ENCODE measurements at regions not wholly inside any gene's neighbourhood (a gene's known extent, or its start where the extent isn't known, plus 50 kb on each side); places are given as distances from the start of the nearest gene placed in this dataset.

GRCh38 chr6:156110249-156110648 is 654.6 kb upstream of the NOX3 start:
- DNase-seq, result no peak

GRCh38 chr6:156109713-156110112 is 654.1 kb upstream of the NOX3 start:
- no peak for DNase-seq

GRCh38 chr6:156107624-156108101 is 652.0 kb upstream of the NOX3 start:
- DNase-seq, result no peak

DNA sequence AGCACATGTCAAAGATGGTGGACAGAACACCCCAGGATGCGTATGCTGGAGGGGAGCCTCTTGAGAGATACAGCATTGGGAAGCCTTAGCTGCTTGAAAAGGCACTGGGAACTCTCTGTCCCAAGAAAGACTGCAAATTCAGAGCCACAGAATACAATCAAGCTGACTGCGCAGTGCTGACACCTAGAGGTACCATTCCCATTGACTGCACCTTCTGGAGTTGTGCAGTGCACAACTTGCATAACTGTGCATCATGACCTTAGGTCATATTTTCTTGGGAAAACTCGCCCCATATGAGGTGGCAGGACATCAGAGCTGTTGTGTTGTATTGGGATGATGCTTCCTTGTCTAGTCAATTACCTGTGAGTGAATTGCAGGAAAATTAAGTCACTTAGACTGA is 646.5 kb upstream of the NOX3 start:
- DNase-seq, result no peak

GRCh38 chr6:156098839-156099238 is 643.2 kb upstream of the NOX3 start:
- DNase-seq, result no peak

- no peak for DNase-seq
These were observed 631.8 kb upstream of the NOX3 start for GRCh38 chr6:156087487-156087886.

GRCh38 chr6:156082012-156082411 is 626.4 kb upstream of the NOX3 start:
- no peak for DNase-seq

DNA sequence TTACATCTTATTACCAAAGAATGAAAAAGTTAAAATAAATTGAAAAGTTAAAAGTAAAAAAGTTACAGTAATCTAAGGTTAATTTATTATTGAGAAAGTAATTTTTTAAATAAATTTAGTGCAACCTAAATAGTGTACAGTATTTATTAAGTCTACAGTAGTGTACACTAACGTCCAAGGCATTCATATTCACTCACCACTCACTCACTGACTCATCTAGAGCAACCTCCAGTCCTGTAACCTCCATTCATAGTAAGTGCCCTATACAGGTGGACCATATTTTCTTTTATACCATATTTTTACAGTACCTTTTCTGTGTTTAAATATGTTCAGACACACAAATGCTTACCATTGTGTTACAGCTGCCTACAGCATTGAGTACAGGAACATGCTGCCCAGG is 624.7 kb upstream of the NOX3 start:
- DNase-seq, result no peak

DNA sequence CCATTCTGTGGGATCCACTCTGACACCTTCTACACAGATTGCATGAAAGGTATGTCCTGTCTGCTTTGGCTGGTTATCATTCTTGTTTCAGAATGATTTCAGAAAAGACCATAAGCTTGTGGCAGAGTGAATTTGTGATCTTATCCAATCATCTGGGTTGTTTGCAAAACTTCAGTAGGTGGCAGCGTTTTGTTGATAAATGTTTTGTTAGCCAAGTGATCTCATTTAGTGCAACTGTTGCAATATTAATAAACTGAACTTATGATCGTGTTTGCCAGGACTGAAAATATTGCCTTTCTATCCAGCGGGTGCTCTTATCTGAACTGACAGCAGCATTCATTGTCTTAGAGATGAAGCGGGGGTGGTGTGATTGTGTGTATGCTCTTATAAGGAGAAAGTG is 613.2 kb upstream of the NOX3 start:
- peak in 1 of 5 donors; percentile 23 for DNase-seq

GRCh38 chr6:156065849-156066248 is 610.2 kb upstream of the NOX3 start:
- no peak for DNase-seq

DNA sequence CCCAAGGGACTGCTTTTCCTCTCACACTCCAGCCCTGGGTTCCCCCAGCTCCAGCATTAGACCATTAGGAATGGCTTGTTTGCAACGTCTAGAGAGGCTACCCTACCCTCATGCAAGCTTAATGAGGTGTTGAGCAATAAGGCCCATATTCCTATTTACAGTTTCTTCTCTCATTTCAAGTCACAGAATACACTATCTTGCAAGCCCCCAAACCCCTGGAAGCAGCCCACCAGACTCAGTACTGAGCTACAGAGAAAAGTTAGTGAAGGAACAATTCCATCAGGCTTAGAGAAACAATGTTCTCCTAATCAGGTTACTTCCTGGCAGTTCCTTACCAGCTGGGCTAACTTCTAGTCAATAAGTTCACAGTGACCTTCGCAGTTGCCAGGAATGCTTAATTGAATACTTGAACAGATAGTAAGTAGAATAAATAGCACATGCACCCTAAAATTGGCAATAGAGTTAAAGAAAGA is 606.5 kb upstream of the NOX3 start:
- no peak for DNase-seq

- no peak for DNase-seq
These were observed 605.8 kb upstream of the NOX3 start for GRCh38 chr6:156061465-156061864.

DNA sequence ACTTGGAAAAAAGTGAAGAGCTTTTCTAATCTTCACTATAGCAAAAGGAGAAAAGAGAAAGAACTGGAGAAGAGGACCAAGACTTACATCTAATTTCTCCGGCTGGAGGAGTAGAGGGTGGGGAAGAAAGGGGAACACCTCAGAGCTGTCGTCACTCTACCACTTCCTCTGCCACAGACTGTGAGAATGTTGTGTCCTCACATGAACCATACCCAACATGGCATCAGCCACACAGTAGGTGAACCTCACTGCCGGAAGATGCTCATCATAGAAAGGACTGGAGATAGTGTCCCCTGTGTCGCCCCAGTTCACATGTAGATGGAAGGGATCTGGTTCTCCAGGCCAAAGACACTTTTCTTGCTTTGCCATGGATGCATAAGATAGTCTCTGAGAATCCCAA is 604.4 kb upstream of the NOX3 start:
- peak in 1 of 5 donors; percentile 4 for DNase-seq

- DNase-seq, result no peak
These were observed 602.7 kb upstream of the NOX3 start for GRCh38 chr6:156058356-156058755.

DNA sequence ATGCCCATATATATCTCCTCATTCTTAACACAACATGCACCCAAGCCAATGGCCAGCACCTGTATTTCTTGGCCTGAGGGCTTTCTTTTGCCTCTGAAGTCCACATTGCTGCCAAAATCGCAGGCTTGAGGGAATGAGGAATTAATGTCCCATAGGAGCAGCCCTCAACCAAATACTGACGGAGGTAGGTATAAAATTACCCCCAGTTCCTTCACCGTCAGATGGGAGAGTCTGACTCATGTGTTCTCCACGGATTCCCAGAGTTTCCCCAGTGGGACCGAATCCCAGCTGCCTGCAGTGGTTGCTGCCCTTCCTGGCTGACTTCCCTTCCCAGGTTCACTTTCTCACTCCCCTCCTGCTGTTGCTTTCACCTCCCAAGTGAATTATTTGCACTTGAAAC is 602.2 kb upstream of the NOX3 start:
- DNase-seq, result no peak

DNA sequence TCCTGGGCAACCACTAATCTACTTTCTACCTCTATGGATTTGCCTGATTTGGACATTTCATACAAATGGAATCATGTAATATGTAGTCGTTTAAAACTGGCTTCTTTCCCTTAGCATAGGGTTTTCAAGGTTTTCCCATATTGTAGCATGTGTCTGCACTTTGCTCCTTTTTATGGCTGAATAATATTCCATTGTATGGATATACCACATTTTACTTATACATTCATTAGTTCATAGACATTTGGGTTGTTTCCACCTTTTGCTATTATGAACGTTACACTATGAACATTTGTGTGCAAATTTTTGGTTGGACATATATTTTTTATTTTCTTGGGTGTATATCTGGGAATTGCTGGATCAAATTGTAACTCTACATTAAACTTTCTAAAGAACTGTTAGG is 600.4 kb upstream of the NOX3 start:
- DNase-seq, result no peak

- DNase-seq, result no peak
These were observed 598.0 kb upstream of the NOX3 start for GRCh38 chr6:156053626-156054025.

GRCh38 chr6:156046841-156047449 is 591.3 kb upstream of the NOX3 start:
- no peak for DNase-seq

DNA sequence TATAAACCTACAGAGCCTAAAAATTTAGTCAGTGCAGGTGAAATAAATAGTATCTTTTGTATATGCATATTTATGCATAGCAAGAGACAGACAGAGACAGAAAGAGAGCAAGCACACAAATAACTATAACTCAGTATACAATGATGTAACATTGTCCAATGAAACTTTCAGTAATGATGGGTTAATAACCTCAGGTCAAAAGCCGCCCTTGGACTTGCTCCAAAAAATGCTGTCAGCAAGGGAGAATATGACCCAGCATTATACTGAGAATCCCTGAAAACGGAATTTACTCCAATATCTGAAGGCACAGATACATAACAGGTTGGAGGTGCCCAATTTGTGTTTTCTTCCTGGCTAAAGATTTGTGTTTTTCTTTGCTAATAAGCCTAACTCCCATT is 590.6 kb upstream of the NOX3 start:
- no peak for DNase-seq

DNA sequence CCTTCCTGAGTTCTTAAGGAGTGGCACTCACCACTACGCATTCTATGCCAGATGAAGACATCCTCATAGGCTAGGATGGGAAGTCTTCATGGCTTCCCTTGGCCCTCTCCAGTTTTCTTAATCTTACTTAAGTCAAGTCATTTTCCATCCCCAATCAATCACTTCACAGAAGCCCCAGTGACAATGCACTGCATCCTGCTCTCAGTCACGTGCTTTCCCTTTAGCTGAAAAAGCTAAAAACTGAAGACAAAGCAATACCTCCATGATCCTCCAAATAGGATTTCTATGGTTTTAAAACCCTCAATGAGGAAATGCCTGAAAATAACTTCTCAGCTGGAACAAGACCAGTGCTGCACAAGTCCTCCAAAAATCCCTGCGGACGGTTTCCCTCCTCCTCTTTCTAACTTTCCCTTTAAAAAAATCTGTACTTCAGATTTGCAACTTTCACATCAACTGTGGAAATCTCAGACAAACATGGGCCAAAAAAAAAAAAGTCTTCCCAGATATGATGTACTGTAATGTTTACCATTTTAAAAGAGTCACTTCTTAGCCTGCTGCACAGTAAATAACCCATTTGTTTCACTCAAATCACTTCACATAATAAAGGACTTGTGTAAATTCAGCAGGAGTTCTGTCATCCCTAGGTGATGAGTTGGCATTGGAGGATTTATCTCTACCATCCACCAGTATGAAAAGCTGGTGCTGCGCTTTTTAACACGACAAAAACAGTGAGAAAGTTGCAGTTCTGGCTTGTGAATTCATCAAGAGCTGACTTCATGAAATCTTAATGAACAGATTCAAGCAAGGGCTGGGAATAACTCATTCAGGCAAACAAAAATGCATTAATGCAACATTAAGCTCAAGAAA is 590.0 kb upstream of the NOX3 start:
- no peak for DNase-seq

DNA sequence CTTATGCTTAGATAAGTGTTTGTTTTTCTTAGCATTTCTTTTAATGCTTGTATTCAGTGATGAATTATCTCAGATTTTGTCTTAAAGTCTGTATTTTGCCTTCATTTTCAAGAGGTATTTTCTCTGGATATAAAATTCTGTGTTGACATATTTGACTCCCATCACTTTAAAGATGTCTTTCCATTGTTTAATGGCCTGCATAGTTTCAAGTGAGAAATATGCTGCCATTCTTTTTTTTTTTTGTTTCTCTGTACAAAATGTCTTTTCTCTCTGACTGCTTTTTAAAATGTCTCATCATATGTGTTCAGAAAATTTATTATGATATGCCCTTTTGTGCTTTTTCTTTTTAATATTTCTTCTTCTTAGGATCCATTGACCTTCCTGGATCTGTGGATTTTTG is 578.0 kb upstream of the NOX3 start:
- no peak for DNase-seq

DNA sequence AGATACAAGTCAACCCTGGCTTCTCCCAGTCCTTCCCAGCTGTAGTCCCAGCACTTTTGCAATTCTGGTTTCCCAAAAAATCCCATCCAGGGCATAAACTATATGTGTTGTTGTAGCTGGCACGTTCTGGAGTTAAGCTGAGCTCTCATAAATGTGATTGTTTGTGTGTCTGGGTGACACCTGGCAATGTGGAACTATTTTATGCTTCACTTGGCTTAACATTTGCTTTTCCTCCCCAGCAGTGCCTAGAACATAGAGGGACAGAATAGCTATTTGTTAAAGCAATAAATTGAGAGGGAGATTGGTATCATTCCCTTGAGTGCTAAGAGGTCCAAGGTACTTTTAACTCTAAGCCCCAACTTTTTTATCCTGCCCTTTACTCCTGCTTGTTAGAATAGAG is 575.9 kb upstream of the NOX3 start:
- no peak for DNase-seq

DNA sequence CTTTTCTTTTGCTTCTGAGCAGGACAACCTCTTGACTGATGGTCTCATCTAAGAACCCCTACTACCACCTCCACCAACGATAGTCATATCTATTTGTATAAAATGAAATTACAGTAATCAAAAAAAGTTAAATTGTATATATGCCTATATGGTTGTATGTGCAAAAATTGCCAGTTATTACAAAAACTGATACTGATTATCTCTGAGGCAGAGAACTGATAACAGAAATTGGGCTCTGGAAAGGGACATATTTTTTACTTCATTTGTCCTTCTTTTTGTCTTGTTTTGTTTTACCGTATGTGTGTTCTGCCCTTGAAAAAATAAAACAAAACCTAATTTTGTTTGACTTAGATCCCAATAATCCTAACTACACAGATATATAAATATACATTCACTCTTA is 574.4 kb upstream of the NOX3 start:
- no peak for DNase-seq

DNA sequence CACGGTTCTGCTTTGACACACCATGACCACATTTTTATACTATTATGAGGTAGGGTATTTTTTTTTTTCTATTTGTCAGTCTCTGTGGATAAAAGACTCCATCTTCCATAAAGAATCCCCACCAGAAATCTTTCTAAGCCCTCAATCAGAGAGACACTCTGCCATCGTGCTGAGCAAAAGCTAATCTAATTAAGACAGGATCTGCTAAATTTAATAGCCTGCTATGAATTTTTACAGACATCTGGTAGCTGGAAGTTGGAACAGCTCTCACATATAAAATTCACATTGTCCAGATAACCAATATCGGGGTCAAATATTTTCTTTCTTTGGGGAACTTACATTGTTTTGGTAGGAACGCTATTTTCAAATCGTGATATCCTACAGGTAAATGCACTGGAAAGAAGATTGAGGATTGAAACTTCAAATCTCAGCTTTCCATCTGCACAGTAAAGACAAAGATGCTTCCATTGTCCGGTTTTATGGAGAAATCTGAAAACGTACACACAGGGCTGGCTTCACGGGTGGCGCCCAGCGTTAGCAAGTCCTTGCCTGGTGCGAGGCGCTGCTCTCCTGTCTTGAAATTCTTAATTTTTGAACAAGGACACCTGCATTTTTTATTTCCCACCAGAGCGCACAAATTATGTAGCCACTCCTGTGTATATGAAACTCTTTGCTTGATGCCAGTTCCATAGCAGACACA is 573.8 kb upstream of the NOX3 start:
- DNase-seq, result no peak
